NB4 (cell line): ENCODE measurements at regions not wholly inside any gene's neighbourhood (a gene's known extent, or its start where the extent isn't known, plus 50 kb on each side); places are given as distances from the start of the nearest gene placed in this dataset.

Experiments used
- DNase-seq: peaks from one replicate; pipeline ENCODE4 v3.0.0; 2010; ENCODE audit warnings: low read depth
- H3K4me3 ChIP-seq: one replicate; pipeline ENCODE4 v1.5.1; 2011; ENCODE audit warnings: mild to moderate bottlenecking, low read depth, low read length, moderate library complexity
- CTCF ChIP-seq: IDR thresholded peaks from one replicate; pipeline ENCODE4 v1.5.1; 2012; ENCODE audit warnings: low read depth, low read length
- MYC ChIP-seq: IDR thresholded peaks from 2 replicates; pipeline ENCODE4 v1.6.1; 2011; ENCODE audit warnings: low read depth, low read length
- POLR2A ChIP-seq: IDR thresholded peaks from 2 replicates; pipeline ENCODE4 v1.6.1; 2011; ENCODE audit warnings: mild to moderate bottlenecking; ENCODE audit not compliant: insufficient read length; ENCODE audit errors: extremely low read depth
- TF ChIP-seq, protein P1 (sequence below): IDR thresholded peaks from 2 replicates; pipeline ENCODE4 v1.6.1; 2011; ENCODE audit warnings: low read depth, low read length

DNA sequence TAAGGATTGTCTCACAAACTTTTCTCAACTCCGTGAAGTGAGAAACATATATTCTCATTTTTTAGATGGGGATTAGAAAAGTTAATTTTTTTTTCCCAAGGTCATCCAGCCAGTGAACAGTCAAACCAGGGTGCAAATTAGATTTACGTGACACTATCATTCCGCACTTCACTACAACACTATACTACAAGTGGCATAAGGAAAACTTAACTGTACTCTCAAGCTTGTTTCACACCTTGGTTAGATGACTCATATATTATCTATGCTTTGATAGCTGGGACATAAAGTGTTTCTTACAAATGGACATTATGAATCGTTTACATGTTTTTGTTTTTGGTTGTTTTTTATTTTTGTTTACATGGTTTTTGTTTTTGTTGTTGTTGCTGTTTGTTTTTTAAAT lies 525.7 kb downstream of the PPARGC1A start:
- DNase-seq, result no peak
- TF ChIP-seq, protein P1, sequence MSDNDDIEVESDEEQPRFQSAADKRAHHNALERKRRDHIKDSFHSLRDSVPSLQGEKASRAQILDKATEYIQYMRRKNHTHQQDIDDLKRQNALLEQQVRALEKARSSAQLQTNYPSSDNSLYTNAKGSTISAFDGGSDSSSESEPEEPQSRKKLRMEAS, result no peak
- TF ChIP-seq MYC, result no peak
- TF ChIP-seq POLR2A, result no peak
- TF ChIP-seq CTCF, result no peak
- no peak overlapping the region for H3K4me3 ChIP-seq

- no peak for DNase-seq
- no peak for TF ChIP-seq MYC
- TF ChIP-seq CTCF, result no peak
- TF ChIP-seq, protein P1, result no peak
- H3K4me3 ChIP-seq, result no peak overlapping the region
Observed at GRCh38 chr4:23361453-23361852, 528.4 kb downstream of the PPARGC1A start.

DNA sequence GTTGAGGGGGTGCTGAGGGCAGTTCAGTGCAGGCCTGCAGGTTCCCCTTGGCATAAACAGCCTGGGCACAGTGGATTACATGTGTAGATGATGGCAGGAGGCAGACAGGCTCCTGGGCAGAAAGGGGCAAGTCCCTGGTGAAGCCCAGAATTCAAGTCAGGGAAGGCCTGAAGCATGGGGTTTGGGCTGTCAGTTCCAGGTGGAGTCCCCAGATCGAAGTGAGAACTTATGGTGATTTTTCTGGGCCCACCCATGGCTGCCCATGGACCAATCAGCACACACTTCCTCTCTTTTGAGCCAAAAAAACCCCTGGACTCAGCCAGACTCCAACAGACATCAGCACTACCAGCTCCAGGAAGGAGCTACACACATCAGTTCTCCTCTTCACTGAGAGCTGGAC lies 529.1 kb downstream of the PPARGC1A start:
- DNase-seq, result no peak
- TF ChIP-seq POLR2A (no peak), MYC (no peak), CTCF (no peak)
- TF ChIP-seq, protein P1, result no peak
- H3K4me3 ChIP-seq, result no peak overlapping the region

DNA sequence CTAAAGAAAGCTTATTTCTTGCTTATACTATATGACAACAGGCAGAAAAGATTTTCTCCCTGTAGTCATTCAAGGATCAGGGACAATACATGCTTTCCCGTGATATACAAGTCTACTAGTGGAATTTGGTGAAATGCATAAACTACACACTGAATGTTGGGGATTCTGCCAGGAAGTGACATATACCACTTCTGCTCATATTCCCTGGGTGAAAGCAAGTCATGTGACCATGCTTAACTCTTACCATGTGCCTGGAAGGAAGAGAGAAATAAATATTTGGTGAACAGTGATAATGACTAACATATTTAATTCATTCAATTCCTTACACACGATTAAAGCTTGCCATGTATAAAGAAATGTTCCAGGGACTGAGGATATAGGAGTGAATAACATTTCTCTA lies 534.6 kb downstream of the PPARGC1A start:
- H3K4me3 ChIP-seq, result no peak overlapping the region
- no peak for DNase-seq
- no peak for TF ChIP-seq MYC
- no peak for TF ChIP-seq POLR2A
- TF ChIP-seq, protein P1, result no peak
- no peak for TF ChIP-seq CTCF

DNA sequence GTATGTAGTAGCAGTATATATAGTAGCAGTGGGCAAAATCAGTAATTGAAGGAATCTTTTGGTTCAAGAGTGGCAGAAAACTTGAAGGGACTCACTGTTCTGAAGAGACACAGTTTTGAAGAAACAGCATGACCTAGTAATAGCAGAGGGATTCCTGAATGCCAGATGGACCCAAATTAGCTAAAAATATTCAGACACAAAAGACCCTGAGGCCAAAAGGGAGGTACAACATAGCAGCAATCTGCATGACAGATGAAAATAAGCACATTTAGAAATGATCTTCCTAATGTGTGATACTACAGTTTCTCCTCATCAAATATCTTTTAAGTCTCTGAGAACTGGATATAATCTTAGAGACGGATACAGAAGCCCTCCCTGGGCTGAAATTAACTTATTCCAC lies 536.6 kb downstream of the PPARGC1A start:
- H3K4me3 ChIP-seq, result no peak overlapping the region
- TF ChIP-seq MYC, result no peak
- no peak for TF ChIP-seq POLR2A
- TF ChIP-seq, protein P1, result no peak
- no peak for TF ChIP-seq CTCF
- DNase-seq, result no peak
